ENCODE measurements at regions not wholly inside any gene's neighbourhood (a gene's known extent, or its start where the extent isn't known, plus 50 kb on each side); places are given as distances from the start of the nearest gene placed in this dataset.
"Not testable (repeated sequence)": the region's sequence is repeated elsewhere in the genome, so short reads cannot be mapped to it uniquely, and the experiment has no call there.

GRCh38 chr12:47412601-47413236 lies 293.1 kb downstream of the RPAP3 start:
- no peak for DNase-seq (ENCODE audit: low read depth in 2 of 3, low spot score in 1 of 3)

GRCh38 chr12:47411966-47412365 lies 293.9 kb downstream of the RPAP3 start:
- no peak for DNase-seq (ENCODE audit: low read depth in 2 of 3, low spot score in 1 of 3)

- DNase-seq (ENCODE audit: low read depth in 2 of 3, low spot score in 1 of 3) = no peak
These were observed 295.0 kb downstream of the RPAP3 start for GRCh38 chr12:47410862-47411261.

- no peak for DNase-seq (ENCODE audit: low read depth in 2 of 3, low spot score in 1 of 3)
These were observed 295.4 kb downstream of the RPAP3 start for GRCh38 chr12:47410383-47410782.

- no peak for DNase-seq (ENCODE audit: low read depth in 2 of 3, low spot score in 1 of 3)
These were observed 296.4 kb downstream of the RPAP3 start for GRCh38 chr12:47409310-47409987.

- DNase-seq (ENCODE audit: low read depth in 2 of 3, low spot score in 1 of 3) = no peak
These were observed 297.5 kb downstream of the RPAP3 start for GRCh38 chr12:47408171-47408871.

- no peak for DNase-seq (ENCODE audit: low read depth in 2 of 3, low spot score in 1 of 3)
These were observed 298.2 kb downstream of the RPAP3 start for GRCh38 chr12:47407463-47408129.

GRCh38 chr12:47403681-47404080 lies 302.1 kb downstream of the RPAP3 start:
- no peak for DNase-seq (ENCODE audit: low read depth in 2 of 3, low spot score in 1 of 3)

- DNase-seq (ENCODE audit: low read depth in 2 of 3, low spot score in 1 of 3) = not testable (repeated sequence)
These were observed 304.6 kb downstream of the RPAP3 start for GRCh38 chr12:47401196-47401595.

GRCh38 chr12:47400266-47400665 lies 305.6 kb downstream of the RPAP3 start:
- no peak for DNase-seq (ENCODE audit: low read depth in 2 of 3, low spot score in 1 of 3)

GRCh38 chr12:47397664-47398281 lies 308.1 kb downstream of the RPAP3 start:
- DNase-seq (ENCODE audit: low read depth in 2 of 3, low spot score in 1 of 3) = no peak

- no peak for DNase-seq (ENCODE audit: low read depth in 2 of 3, low spot score in 1 of 3)
These were observed 308.7 kb downstream of the RPAP3 start for GRCh38 chr12:47396902-47397663.

GRCh38 chr12:47394070-47394469 lies 311.8 kb downstream of the RPAP3 start:
- DNase-seq (ENCODE audit: low read depth in 2 of 3, low spot score in 1 of 3) = no peak

GRCh38 chr12:47393403-47393790 lies 312.4 kb downstream of the RPAP3 start:
- no peak for DNase-seq (ENCODE audit: low read depth in 2 of 3, low spot score in 1 of 3)

- peak; percentile 54 to 66 (median 59) for DNase-seq (ENCODE audit: low read depth in 2 of 3, low spot score in 1 of 3)
These were observed 311.8 kb upstream of the AMIGO2 start for GRCh38 chr12:47391566-47391965.

- no peak for DNase-seq (ENCODE audit: low read depth in 2 of 3, low spot score in 1 of 3)
These were observed 309.0 kb upstream of the AMIGO2 start for GRCh38 chr12:47388712-47389111.

GRCh38 chr12:47387994-47388393 lies 308.2 kb upstream of the AMIGO2 start:
- DNase-seq (ENCODE audit: low read depth in 2 of 3, low spot score in 1 of 3) = no peak

GRCh38 chr12:47385653-47386052 lies 305.9 kb upstream of the AMIGO2 start:
- DNase-seq (ENCODE audit: low read depth in 2 of 3, low spot score in 1 of 3) = no peak

- DNase-seq (ENCODE audit: low read depth in 2 of 3, low spot score in 1 of 3) = no peak
These were observed 304.2 kb upstream of the AMIGO2 start for GRCh38 chr12:47383942-47384341.

- DNase-seq (ENCODE audit: low read depth in 2 of 3, low spot score in 1 of 3) = no peak
These were observed 302.5 kb upstream of the AMIGO2 start for GRCh38 chr12:47382305-47382704.

GRCh38 chr12:47378907-47379306 lies 299.1 kb upstream of the AMIGO2 start:
- DNase-seq (ENCODE audit: low read depth in 2 of 3, low spot score in 1 of 3) = no peak

Data from stimulated activated CD4-positive, alpha-beta T cell treated with anti-CD3 and anti-CD28 coated beads, Interleukin-12 subunit alpha, Interleukin-12 subunit beta, amount 100 ng/mL, for 48 hours (primary cell).